SK-N-SH (cell line): ENCODE measurements at regions not wholly inside any gene's neighbourhood (a gene's known extent, or its start where the extent isn't known, plus 50 kb on each side); places are given as distances from the start of the nearest gene placed in this dataset.

ENCODE experiments used
- CTCF ChIA-PET: fragments of 300-600, 350-600 bp; formaldehyde crosslinking; extraction: SDS; loops from one replicate; lab custom pipeline; 2021; lab: Yijun Ruan, JAX
- POLR2A ChIA-PET: fragments of 350-600 bp; sonication (Branson Sonifier 250); formaldehyde crosslinking; extraction: SDS; loops from one replicate; lab custom pipeline; 2020; ENCODE audit warnings: antibody characterized with exemption, inconsistent platforms; lab: Yijun Ruan, JAX
- DNase-seq: peaks from one replicate; pipeline ENCODE4 v3.0.0; 2012
- H2AFZ ChIP-seq: fragments of 200-600 bp; sonication (generic); 2 replicates; pipeline ENCODE4 v1.8.1; 2016; ENCODE audit warnings: antibody characterized with exemption, mild to moderate bottlenecking, low read depth
- H3F3A ChIP-seq: fragments of 200-600 bp; sonication (generic); replicated peaks from 2 replicates; pipeline ENCODE3; 2016; ENCODE audit warnings: antibody characterized with exemption, mild to moderate bottlenecking; ENCODE audit not compliant: insufficient read depth
- H3K27ac ChIP-seq, 2 experiments: fragments of 200-500 bp in 1 of 2; fragments of 200-600 bp in 1 of 2; sonication (Bioruptor generic) in 1 of 2; sonication (generic), shearing (Covaris generic) in 1 of 2; 2 replicates each; pipeline versions ENCODE4 v1.5.1 to v1.6.1; 2014 to 2016; ENCODE audit warnings: low read depth in 2 of 2, inconsistent platforms in 1 of 2, low read length in 1 of 2, mild to moderate bottlenecking in 1 of 2, mixed read lengths in 1 of 2
- H3K27me3 ChIP-seq: fragments of 200-600 bp; sonication (generic), shearing (Covaris generic); 2 replicates; pipeline ENCODE4 v1.6.1; 2016; ENCODE audit warnings: mixed run types; ENCODE audit not compliant: insufficient read depth
- H3K36me3 ChIP-seq, 2 experiments: fragments of 200-500 bp in 1 of 2; fragments of 200-600 bp in 1 of 2; sonication (Bioruptor generic) in 1 of 2; sonication (generic) in 1 of 2; replicated peaks in 1 of 2; 2 replicates each; pipeline versions ENCODE3 to v1.5.1; 2014 to 2016; ENCODE audit warnings: low read length in 1 of 2, mild to moderate bottlenecking in 1 of 2; ENCODE audit not compliant: insufficient read depth in 2 of 2, control insufficient read depth in 1 of 2
- H3K4me1 ChIP-seq, 2 experiments: fragments of 200-500 bp in 1 of 2; fragments of 200-600 bp in 1 of 2; sonication (Bioruptor generic) in 1 of 2; sonication (generic), shearing (Covaris generic) in 1 of 2; 2 replicates each; pipeline versions ENCODE4 v1.5.1 to v1.6.1; 2014 to 2016; ENCODE audit warnings: low read depth in 1 of 2, low read length in 1 of 2, mixed run types in 1 of 2; ENCODE audit not compliant: insufficient read depth in 2 of 2, control insufficient read depth in 1 of 2
- H3K4me2 ChIP-seq: fragments of 200-600 bp; sonication (generic), shearing (Covaris generic); 2 replicates; pipeline ENCODE4 v1.6.1; 2017; ENCODE audit warnings: mixed run types
- H3K4me3 ChIP-seq, 2 experiments: fragments of 200-500 bp in 1 of 2; fragments of 200-600 bp in 1 of 2; sonication (Bioruptor generic) in 1 of 2; sonication (generic), shearing (Covaris generic) in 1 of 2; 2 replicates each; pipeline versions ENCODE4 v1.5.1 to v1.8.1; 2014 to 2016; ENCODE audit warnings: low read depth in 2 of 2, inconsistent platforms in 1 of 2, low read length in 1 of 2, mild to moderate bottlenecking in 1 of 2, mixed read lengths in 1 of 2, moderate library complexity in 1 of 2
- H3K79me2 ChIP-seq: fragments of 200-600 bp; sonication (generic); 2 replicates; pipeline ENCODE4 v1.8.1; 2017; ENCODE audit warnings: mild to moderate bottlenecking; ENCODE audit not compliant: insufficient read depth
- H3K9ac ChIP-seq: fragments of 200-600 bp; sonication (generic); 2 replicates; pipeline ENCODE4 v1.6.1; 2017; ENCODE audit warnings: mixed run types
- H3K9me2 ChIP-seq: fragments of 200-600 bp; sonication (generic); 2 replicates; pipeline ENCODE4 v1.6.1; 2017; ENCODE audit warnings: mixed run types
- H3K9me3 ChIP-seq: fragments of 200-600 bp; sonication (generic); 2 replicates; pipeline ENCODE4 v1.6.1; 2017; ENCODE audit warnings: mixed run types, mild to moderate bottlenecking, moderate library complexity
- H4K20me1 ChIP-seq: fragments of 200-600 bp; sonication (generic); 2 replicates; pipeline ENCODE4 v1.6.1; 2017; ENCODE audit warnings: mild to moderate bottlenecking, mixed run types; ENCODE audit not compliant: insufficient read depth
- ELF1 ChIP-seq: IDR thresholded peaks from 2 replicates; pipeline ENCODE4 v1.4.0; 2012
- EP300 ChIP-seq, 2 experiments: IDR thresholded peaks; 2 replicates each; pipeline versions ENCODE4 v1.4.0 to v1.6.1; 2012; ENCODE audit warnings: borderline replicate concordance in 1 of 2, low read depth in 1 of 2, low read length in 1 of 2
- EZH2phosphoT487 ChIP-seq: fragments of 200-600 bp; sonication (generic); IDR thresholded peaks from 2 replicates; pipeline ENCODE4 v1.6.1; 2017; ENCODE audit warnings: low read depth, mixed run types, mild to moderate bottlenecking, antibody characterized with exemption, moderate library complexity, borderline replicate concordance
- FOXJ3 ChIP-seq: sonication (generic); formaldehyde crosslinking; IDR thresholded peaks from 2 replicates; pipeline ENCODE4 v1.5.1; 2020; ENCODE audit warnings: mild to moderate bottlenecking, missing genetic modification reagents
- GATA2 ChIP-seq: sonication (generic); formaldehyde crosslinking; IDR thresholded peaks from 2 replicates; pipeline ENCODE4 v1.5.0; 2020; ENCODE audit warnings: mild to moderate bottlenecking, missing genetic modification reagents
- JUND ChIP-seq: IDR thresholded peaks from 2 replicates; pipeline ENCODE4 v1.4.0; 2012
- MEF2A ChIP-seq: IDR thresholded peaks from 2 replicates; pipeline ENCODE4 v1.4.0; 2012; ENCODE audit warnings: low read depth, borderline replicate concordance
- MXI1 ChIP-seq: IDR thresholded peaks from 2 replicates; pipeline ENCODE4 v1.6.1; 2012; ENCODE audit warnings: mild to moderate bottlenecking, low read depth, low read length, improper control_type of control experiment
- NFIC ChIP-seq: IDR thresholded peaks from 2 replicates; pipeline ENCODE4 v1.4.0; 2012; ENCODE audit warnings: borderline replicate concordance
- POLR2AphosphoS5 ChIP-seq: IDR thresholded peaks from 2 replicates; pipeline ENCODE4 v1.6.1; 2012; ENCODE audit warnings: low read depth, low read length
- RAD21 ChIP-seq: IDR thresholded peaks from 2 replicates; pipeline ENCODE4 v1.6.1; 2012; ENCODE audit warnings: mild to moderate bottlenecking, low read length
- RCOR1 ChIP-seq: fragments of 150-350 bp; IDR thresholded peaks from 2 replicates; pipeline ENCODE4 v1.6.1; 2017; ENCODE audit warnings: antibody characterized with exemption, low read length
- REST ChIP-seq: IDR thresholded peaks from 2 replicates; pipeline ENCODE4 v1.6.1; 2012; ENCODE audit warnings: mild to moderate bottlenecking, low read depth, low read length, moderate library complexity
- SIN3A ChIP-seq: IDR thresholded peaks from 2 replicates; pipeline ENCODE4 v1.6.1; 2012; ENCODE audit warnings: low read depth, mild to moderate bottlenecking, low read length, moderate library complexity, borderline replicate concordance
- TEAD4 ChIP-seq: IDR thresholded peaks from 2 replicates; pipeline ENCODE4 v1.4.0; 2012; ENCODE audit warnings: mild to moderate bottlenecking, borderline replicate concordance; ENCODE audit not compliant: insufficient read depth
- WGBS: methylation state at CpG from one replicate; pipeline ENCODE4 v1.1.6; 2017; ENCODE audit warnings: low lambda C conversion rate; 5-methylcytosine and 5-hydroxymethylcytosine counted together

- Histone ChIP-seq H2AFZ (no peak overlapping the region), H3K27ac (no peak overlapping the region), H3K36me3 (no peaks in the 10 kb centered on the region), H3K9ac (no peak overlapping the region), H4K20me1 (no peaks in the 10 kb centered on the region), H3K4me3 (no peak overlapping the region), H3K27me3 (no peaks in the 10 kb centered on the region), H3K9me2 (no peaks in the 10 kb centered on the region), H3K4me2 (no peak overlapping the region), H3F3A (no peaks in the 10 kb centered on the region), H3K79me2 (no peaks in the 10 kb centered on the region), H3K4me1 (no peaks in the 10 kb centered on the region), H3K9me3 (no peaks in the 10 kb centered on the region)
- no peak for TF ChIP-seq SIN3A
- CTCF ChIA-PET: interaction anchor here (2.3 kb wide), 1 partner anchor 57 kb away, joined by 8 read pairs; no protein-coding TSS in a partner anchor
- POLR2A ChIA-PET: no interaction called here
- WGBS: 28% methylated on average over 4 of the region's 4 CpGs
- no peak for DNase-seq
Measured at GRCh38 chr5:175591293-175591692, 66.6 kb upstream of the HRH2 start.

GRCh38 chr5:175593794-175594193 lies 64.1 kb upstream of the HRH2 start:
- Histone ChIP-seq H3K27ac (no peak overlapping the region), H3K4me3 (no peak overlapping the region), H3K9me3 (no peaks in the 10 kb centered on the region), H3K36me3 (no peaks in the 10 kb centered on the region), H3K4me1 (no peaks in the 10 kb centered on the region), H2AFZ (no peak overlapping the region), H3K9me2 (no peaks in the 10 kb centered on the region), H3F3A (no peaks in the 10 kb centered on the region), H4K20me1 (no peaks in the 10 kb centered on the region), H3K9ac (no peak overlapping the region), H3K79me2 (no peaks in the 10 kb centered on the region), H3K4me2 (no peak overlapping the region), H3K27me3 (no peaks in the 10 kb centered on the region)
- TF ChIP-seq MXI1 (no peak), GATA2 (CRISPR knock-in tag) (no peak), EP300 (IDR thresholded peaks at IDR 0.05; ENCODE audit: borderline replicate concordance in 1 of 2, low read depth in 1 of 2, low read length in 1 of 2) (no peak), ELF1 (no peak), POLR2AphosphoS5 (no peak), TEAD4 (no peak), RAD21 (no peak), REST (no peak), NFIC (no peak), JUND (no peak), EZH2phosphoT487 (no peak), RCOR1 (no peak), MEF2A (no peak), FOXJ3 (CRISPR knock-in tag) (no peak)
- ChIA-PET POLR2A (no interaction called here), CTCF (no interaction called here)
- no peak for DNase-seq
